ENCODE measurements at regions not wholly inside any gene's neighbourhood (a gene's known extent, or its start where the extent isn't known, plus 50 kb on each side); places are given as distances from the start of the nearest gene placed in this dataset.

GRCh38 chr2:126224776-126225175 lies 431.2 kb upstream of the GYPC start:
- no peak for TF ChIP-seq CTCF (IDR thresholded peaks at IDR 0.05; ENCODE audit: low read depth, low read length)
- Histone ChIP-seq H3K36me3 (no peaks in the 10 kb centered on the region), H3K27ac (no peak overlapping the region), H3K4me3 (ENCODE audit: low read depth, low read length) (no peak overlapping the region), H3K9me3 (ENCODE audit: severe bottlenecking) (no peaks in the 10 kb centered on the region), H3K27me3 (ENCODE audit: insufficient read depth, low read depth, severe bottlenecking) (peaks cover 4% of the 10 kb centered on the region)
- DNase-seq: no peak

- no peak for DNase-seq
- H3K36me3 ChIP-seq: no peaks in the 10 kb centered on the region
- peaks cover 7% of the 10 kb centered on the region for H3K27me3 ChIP-seq (ENCODE audit: insufficient read depth, low read depth, severe bottlenecking)
- no peaks in the 10 kb centered on the region for H3K9me3 ChIP-seq (ENCODE audit: severe bottlenecking)
- no peak overlapping the region for H3K27ac ChIP-seq
- TF ChIP-seq CTCF (IDR thresholded peaks at IDR 0.05; ENCODE audit: low read depth, low read length): peak; percentile 18; the same call in 1 of the 2 replicates
- no peak overlapping the region for H3K4me3 ChIP-seq (ENCODE audit: low read depth, low read length)
Observed at GRCh38 chr2:126227250-126227649, 428.7 kb upstream of the GYPC start.

GRCh38 chr2:126228531-126228930 lies 427.4 kb upstream of the GYPC start:
- no peak for TF ChIP-seq CTCF (IDR thresholded peaks at IDR 0.05; ENCODE audit: low read depth, low read length)
- H3K27ac ChIP-seq: no peak overlapping the region
- no peak overlapping the region for H3K4me3 ChIP-seq (ENCODE audit: low read depth, low read length)
- H3K36me3 ChIP-seq: no peaks in the 10 kb centered on the region
- no peak for DNase-seq
- no peaks in the 10 kb centered on the region for H3K9me3 ChIP-seq (ENCODE audit: severe bottlenecking)
- peaks cover 7% of the 10 kb centered on the region for H3K27me3 ChIP-seq (ENCODE audit: insufficient read depth, low read depth, severe bottlenecking)

GRCh38 chr2:126238251-126238650 lies 417.7 kb upstream of the GYPC start:
- Histone ChIP-seq H3K27ac (no peak overlapping the region), H3K4me3 (ENCODE audit: low read depth, low read length) (no peak overlapping the region), H3K27me3 (ENCODE audit: insufficient read depth, low read depth, severe bottlenecking) (peaks cover 46% of the 10 kb centered on the region), H3K36me3 (no peaks in the 10 kb centered on the region), H3K9me3 (ENCODE audit: severe bottlenecking) (no peaks in the 10 kb centered on the region)
- TF ChIP-seq CTCF (IDR thresholded peaks at IDR 0.05; ENCODE audit: low read depth, low read length): no peak
- no peak for DNase-seq

- DNase-seq: no peak
- Histone ChIP-seq H3K9me3 (ENCODE audit: severe bottlenecking) (no peaks in the 10 kb centered on the region), H3K36me3 (no peaks in the 10 kb centered on the region), H3K27me3 (ENCODE audit: insufficient read depth, low read depth, severe bottlenecking) (peaks cover 42% of the 10 kb centered on the region), H3K4me3 (ENCODE audit: low read depth, low read length) (no peak overlapping the region), H3K27ac (no peak overlapping the region)
- no peak for TF ChIP-seq CTCF (IDR thresholded peaks at IDR 0.05; ENCODE audit: low read depth, low read length)
Observed at GRCh38 chr2:126239320-126239955, 416.5 kb upstream of the GYPC start.

GRCh38 chr2:126241001-126241400 lies 415.0 kb upstream of the GYPC start:
- Histone ChIP-seq H3K27me3 (ENCODE audit: insufficient read depth, low read depth, severe bottlenecking) (peaks cover 32% of the 10 kb centered on the region), H3K4me3 (ENCODE audit: low read depth, low read length) (no peak overlapping the region), H3K9me3 (ENCODE audit: severe bottlenecking) (no peaks in the 10 kb centered on the region), H3K27ac (no peak overlapping the region), H3K36me3 (no peaks in the 10 kb centered on the region)
- no peak for TF ChIP-seq CTCF (IDR thresholded peaks at IDR 0.05; ENCODE audit: low read depth, low read length)
- DNase-seq: no peak
